ENCODE measurements at regions not wholly inside any gene's neighbourhood (a gene's known extent, or its start where the extent isn't known, plus 50 kb on each side); places are given as distances from the start of the nearest gene placed in this dataset.
A peak's percentile ranks its signal among the peaks of the same experiment; 100 is the strongest.

DNA sequence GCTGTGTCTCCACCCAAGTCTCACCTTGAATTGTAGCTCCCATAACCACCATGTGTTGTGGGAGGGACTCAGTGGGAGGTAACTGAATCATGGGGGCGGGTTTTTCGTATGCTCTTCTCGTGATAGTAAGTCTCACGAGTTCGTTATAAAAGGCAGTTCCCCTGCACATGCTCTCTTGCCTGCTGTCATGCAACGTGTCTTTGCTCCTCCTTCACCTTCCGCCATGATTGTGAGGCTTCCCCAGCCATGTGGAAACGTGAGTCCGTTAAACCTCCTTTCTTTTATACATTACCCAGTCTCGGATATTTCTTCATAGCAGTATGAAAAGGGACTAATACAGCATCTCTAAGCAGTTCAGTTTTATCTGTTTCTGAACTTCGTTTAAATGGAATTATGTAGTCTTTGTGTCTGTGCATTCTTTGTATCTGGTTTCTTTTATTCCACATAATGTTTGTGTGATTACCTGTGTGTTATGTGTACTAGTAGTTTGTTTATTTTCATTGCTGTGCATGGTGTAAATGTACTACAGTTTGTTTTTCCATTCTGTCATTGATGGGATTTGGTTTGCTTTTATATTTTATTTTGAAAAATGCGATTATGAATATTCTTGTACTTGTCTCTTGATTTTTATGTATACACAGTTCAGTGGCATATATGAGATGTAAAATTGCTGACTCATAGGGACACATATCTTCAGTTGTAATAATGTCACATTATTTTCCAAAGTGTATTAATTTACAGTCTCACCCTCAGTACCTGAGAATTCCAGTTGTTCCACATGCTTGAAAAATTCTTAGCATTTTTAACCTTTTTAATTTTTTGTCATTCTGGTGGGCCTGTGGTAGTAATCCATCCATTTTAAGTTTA lies 304.9 kb downstream of the GBA3 start:
- DNase-seq (ENCODE audit: low read depth in 4 of 4, low spot score in 2 of 4) = no peak

DNA sequence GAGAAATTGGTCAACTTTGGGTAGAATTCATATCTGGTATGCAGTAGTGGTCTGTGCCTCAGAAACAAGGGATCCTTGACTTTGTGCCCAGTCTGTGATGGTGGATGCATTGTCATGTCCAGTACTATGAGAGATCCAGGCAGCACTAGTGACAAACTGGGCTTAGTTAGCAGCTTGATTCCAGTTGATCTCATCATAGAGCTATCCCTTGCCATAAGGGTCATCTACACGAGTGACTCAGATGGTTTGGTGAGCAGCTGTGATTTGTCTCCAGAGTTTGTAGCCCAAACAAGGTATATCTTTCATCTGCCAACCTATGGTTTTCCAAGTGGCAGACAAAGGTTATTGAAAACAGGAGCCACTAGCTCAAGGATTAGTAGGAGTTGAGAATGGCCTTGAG lies 298.8 kb downstream of the GBA3 start:
- no peak for DNase-seq (ENCODE audit: low read depth in 4 of 4, low spot score in 2 of 4)

DNA sequence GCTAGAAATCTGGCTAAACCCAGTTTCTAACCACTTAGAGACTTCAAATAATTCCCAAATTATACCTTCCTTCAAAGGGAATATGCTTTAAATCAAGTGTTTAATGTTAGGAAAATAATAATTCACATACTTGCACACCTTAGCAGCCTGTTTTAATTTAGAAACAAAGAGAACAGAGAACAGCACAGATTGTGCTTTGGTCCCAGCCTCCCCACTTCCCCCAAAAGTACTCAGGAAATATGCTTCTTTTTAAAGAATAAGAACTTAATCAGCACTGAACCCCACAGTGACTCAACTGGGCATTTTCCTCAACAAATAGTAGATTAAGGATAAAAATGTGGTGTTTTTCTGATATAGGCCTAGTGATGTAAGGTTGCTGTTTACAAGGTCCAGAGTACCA lies 295.8 kb downstream of the GBA3 start:
- no peak for DNase-seq (ENCODE audit: low read depth in 4 of 4, low spot score in 2 of 4)

GRCh38 chr4:22987870-22988269 lies 295.1 kb downstream of the GBA3 start:
- DNase-seq (ENCODE audit: low read depth in 4 of 4, low spot score in 2 of 4) = no peak

GRCh38 chr4:22986881-22987280 lies 294.1 kb downstream of the GBA3 start:
- DNase-seq (ENCODE audit: low read depth in 4 of 4, low spot score in 2 of 4) = no peak

GRCh38 chr4:22986262-22986661 lies 293.5 kb downstream of the GBA3 start:
- no peak for DNase-seq (ENCODE audit: low read depth in 4 of 4, low spot score in 2 of 4)

- no peak for DNase-seq (ENCODE audit: low read depth in 4 of 4, low spot score in 2 of 4)
Measured at GRCh38 chr4:22984390-22984789, 291.7 kb downstream of the GBA3 start.

GRCh38 chr4:22978656-22979055 lies 285.9 kb downstream of the GBA3 start:
- DNase-seq (ENCODE audit: low read depth in 4 of 4, low spot score in 2 of 4) = no peak

GRCh38 chr4:22970665-22971064 lies 277.9 kb downstream of the GBA3 start:
- DNase-seq (ENCODE audit: low read depth in 4 of 4, low spot score in 2 of 4) = no peak

DNA sequence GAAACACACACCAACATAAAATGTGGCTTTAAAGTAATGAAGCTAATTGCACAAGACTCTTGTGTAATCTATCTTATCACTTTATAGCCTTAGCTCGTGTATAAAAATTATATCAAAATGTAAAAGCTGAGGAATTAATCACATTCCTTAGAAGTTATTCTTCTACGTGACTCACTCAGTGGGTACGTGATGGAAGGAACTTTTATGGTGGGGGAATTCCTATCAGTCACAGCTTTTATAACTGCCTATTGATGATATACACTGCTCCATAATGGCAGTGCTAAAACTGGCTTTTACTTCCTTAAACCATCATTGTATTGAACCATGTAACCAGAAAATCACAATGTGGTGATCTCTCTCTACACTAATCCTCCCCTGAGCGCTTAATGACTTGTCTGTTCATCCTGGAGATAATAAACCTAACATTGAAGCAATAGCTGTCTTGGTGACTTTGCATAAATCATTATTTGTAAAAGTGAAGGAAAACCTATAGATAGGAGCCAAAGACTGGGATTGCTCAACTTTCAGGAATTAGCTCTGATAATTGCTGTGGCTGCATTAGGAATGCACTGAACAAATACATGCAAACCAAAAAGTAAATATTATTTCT lies 276.7 kb downstream of the GBA3 start:
- no peak for DNase-seq (ENCODE audit: low read depth in 4 of 4, low spot score in 2 of 4)

DNA sequence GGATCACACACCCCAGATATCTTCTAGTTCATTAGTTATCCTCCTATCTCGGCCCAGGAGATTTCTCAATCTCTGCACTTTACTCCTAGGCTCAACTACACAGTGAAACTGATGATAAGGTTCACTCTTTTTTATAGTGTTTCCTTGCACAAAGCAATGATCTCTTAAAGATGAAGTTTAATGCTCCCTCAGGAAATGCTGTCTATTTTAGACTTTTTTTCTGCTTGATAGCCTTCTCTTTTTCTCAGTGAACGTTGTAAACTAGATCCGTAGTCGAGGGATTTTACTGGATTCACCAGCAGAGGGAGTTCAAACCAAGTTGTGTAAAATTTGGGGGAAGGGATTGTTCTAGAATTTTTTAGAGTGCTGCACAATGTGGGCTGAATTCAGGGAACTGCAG lies 269.6 kb downstream of the GBA3 start:
- peak in 1 of 4 donors; percentile 1 for DNase-seq (ENCODE audit: low read depth in 4 of 4, low spot score in 2 of 4)

DNA sequence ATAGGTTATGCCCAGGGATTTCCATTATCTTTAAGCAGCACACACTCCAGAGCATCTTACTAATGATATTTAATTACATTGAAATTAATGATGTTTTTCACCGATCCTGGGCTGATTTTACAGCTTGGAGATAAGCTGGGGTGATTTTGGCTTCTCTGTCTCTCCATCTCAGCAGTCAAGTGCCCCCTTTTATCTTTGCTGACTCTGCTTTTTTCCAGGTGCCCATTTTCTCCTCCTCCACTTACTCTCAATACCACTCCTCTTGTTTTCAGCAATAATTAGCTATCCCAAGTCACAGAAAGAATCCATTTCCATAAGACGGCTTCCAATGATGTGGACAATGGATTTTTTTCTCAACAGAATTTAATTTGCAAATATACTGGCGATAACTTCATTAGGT lies 266.7 kb downstream of the GBA3 start:
- DNase-seq (ENCODE audit: low read depth in 4 of 4, low spot score in 2 of 4) = no peak

GRCh38 chr4:22957774-22958309 lies 265.1 kb downstream of the GBA3 start:
- DNase-seq (ENCODE audit: low read depth in 4 of 4, low spot score in 2 of 4) = no peak

GRCh38 chr4:22949161-22949855 lies 256.6 kb downstream of the GBA3 start:
- DNase-seq (ENCODE audit: low read depth in 4 of 4, low spot score in 2 of 4) = no peak

DNA sequence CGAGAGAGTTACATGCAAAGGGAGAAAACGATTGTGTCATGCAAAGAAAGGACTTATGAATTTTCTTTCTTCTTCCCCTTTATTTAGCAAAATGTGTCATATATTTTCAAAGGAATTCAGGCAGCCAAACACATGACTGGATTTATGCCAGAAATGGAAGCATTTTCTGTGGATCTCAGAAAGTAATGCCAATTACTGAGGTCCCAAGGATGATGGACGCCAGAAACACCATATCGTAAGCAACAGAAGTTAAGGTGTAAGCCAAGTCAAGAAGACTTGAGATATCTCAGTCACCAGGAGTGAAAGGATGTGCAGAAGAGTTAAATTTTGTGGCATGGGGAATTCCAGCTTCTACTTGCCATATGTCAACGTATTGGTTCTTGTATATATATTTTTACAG lies 255.1 kb downstream of the GBA3 start:
- DNase-seq (ENCODE audit: low read depth in 4 of 4, low spot score in 2 of 4) = no peak

DNA sequence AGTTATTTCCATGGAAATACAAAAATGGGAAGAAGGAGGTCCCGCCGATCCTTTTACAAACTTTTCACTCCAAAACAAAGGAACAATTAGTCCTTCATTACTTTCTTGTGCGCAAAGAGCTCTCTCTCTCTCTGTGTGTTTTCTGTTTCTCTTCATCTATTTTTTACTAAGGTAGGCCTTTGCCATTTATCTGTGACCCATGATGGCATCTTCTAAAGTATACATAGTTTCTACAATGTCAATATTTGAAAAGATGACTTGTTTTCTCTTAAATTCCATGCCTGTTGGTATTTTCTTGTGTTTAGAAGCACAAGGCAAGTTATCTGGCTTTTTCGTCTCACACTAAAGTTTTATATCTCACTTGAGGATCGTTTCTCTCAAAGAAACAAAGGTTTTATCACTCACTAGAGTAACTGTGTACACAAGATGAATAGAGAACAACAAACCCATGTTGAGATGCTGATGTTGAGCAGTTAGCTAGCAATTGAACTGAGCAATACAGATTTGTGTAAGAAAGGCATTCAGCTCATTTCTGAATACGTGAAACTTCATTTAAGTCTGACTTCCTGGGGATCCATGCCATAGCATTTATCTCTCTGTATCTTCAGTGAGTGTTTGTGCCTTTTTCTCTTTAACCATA lies 250.3 kb downstream of the GBA3 start:
- DNase-seq (ENCODE audit: low read depth in 4 of 4, low spot score in 2 of 4) = no peak

DNA sequence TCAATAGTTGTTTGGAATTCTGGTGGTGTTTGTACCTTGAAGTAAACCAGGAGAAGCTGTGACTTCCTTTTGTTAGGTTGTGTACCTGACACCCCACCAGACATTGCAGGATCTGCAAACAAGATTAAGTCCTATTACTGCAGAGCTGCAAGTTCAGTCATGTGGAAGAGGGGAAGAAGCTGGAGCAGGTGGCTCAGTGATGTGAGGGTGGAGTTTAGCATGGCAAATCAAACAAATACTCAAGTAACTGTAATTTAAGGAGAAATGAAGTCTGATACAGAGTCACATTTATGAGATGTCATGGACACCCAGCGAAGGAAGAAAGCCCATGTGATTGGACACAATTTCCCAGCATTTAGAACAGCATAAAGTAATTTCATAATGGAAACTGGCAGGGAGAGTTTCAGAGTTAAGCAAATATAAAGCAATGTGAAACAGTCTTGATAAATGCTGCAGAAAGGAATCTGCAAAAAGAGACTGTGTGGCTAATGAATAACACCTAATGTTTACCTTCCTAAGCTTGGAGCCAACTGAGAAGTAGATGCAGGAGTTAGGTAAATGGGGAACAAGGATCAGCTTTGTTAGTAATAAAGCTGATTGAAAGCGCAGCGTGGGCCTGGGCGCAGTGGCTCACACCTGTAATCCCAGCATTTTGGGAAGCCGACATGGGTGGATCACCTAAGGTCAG lies 249.1 kb downstream of the GBA3 start:
- peak in 1 of 4 donors; percentile 2 for DNase-seq (ENCODE audit: low read depth in 4 of 4, low spot score in 2 of 4)

DNA sequence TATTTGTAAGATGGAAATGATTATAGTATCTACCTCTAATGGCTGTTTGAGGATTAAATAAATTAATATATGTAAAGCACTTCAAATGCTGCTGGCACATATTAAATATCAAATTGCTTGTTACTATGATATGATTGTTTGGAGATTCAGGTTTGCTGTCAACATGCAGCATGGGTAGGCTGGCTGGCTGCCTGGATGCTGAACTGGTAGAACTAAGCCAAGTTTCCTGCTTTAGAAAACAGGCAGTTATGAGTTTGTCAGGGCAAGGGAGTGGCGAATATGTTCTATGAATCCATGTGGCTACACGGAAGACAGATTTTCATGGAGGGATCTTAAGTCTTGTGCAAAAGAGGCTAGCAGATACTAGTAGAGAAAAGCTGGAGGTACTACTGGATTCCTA lies 239.6 kb downstream of the GBA3 start:
- DNase-seq (ENCODE audit: low read depth in 4 of 4, low spot score in 2 of 4) = no peak

- DNase-seq (ENCODE audit: low read depth in 4 of 4, low spot score in 2 of 4) = no peak
Measured at GRCh38 chr4:22922426-22922825, 229.7 kb downstream of the GBA3 start.

GRCh38 chr4:22921936-22922335 lies 229.2 kb downstream of the GBA3 start:
- DNase-seq (ENCODE audit: low read depth in 4 of 4, low spot score in 2 of 4) = no peak
